AG09319 (cell line): ENCODE measurements at regions not wholly inside any gene's neighbourhood (a gene's known extent, or its start where the extent isn't known, plus 50 kb on each side); places are given as distances from the start of the nearest gene placed in this dataset.
"Not testable (repeated sequence)": the region's sequence is repeated elsewhere in the genome, so short reads cannot be mapped to it uniquely, and the experiment has no call there.

Experiments used
- DNase-seq: peaks from one replicate; pipeline ENCODE4 v3.0.0-alpha.2; 2010; ENCODE audit warnings: low read depth; ENCODE audit errors: extremely low read depth
- TF ChIP-seq, protein P1 (sequence below): IDR thresholded peaks from 2 replicates; pipeline ENCODE4 v1.5.1; 2011; ENCODE audit warnings: low read depth, mild to moderate bottlenecking, inconsistent platforms, low read length, moderate library complexity

DNA sequence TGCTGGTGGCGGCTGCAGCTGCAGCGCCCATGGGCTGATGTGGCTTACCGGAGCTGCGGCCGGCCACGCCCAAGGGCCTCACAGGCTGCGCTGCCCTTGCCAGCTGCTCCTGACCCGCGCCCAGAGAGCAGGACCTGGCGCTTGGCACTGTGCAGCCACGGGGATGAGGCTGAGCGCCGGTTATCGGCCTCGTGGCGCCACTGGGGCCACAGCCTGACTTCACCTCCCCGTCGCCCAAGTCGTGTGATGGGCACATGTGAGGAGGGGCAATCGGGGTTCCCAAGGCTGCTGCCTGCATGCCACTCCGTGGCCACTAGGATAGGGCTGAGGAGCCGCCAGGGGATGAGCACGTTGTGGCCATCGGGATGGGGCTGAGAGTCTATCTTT, 77.2 kb upstream of the PABPC3 start:
- TF ChIP-seq, protein P1, sequence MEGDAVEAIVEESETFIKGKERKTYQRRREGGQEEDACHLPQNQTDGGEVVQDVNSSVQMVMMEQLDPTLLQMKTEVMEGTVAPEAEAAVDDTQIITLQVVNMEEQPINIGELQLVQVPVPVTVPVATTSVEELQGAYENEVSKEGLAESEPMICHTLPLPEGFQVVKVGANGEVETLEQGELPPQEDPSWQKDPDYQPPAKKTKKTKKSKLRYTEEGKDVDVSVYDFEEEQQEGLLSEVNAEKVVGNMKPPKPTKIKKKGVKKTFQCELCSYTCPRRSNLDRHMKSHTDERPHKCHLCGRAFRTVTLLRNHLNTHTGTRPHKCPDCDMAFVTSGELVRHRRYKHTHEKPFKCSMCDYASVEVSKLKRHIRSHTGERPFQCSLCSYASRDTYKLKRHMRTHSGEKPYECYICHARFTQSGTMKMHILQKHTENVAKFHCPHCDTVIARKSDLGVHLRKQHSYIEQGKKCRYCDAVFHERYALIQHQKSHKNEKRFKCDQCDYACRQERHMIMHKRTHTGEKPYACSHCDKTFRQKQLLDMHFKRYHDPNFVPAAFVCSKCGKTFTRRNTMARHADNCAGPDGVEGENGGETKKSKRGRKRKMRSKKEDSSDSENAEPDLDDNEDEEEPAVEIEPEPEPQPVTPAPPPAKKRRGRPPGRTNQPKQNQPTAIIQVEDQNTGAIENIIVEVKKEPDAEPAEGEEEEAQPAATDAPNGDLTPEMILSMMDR, result no peak

GRCh38 chr13:25019741-25020140, 76.2 kb upstream of the PABPC3 start:
- DNase-seq, result not testable (repeated sequence)

More for the DNA sequence above, 77.2 kb upstream of the PABPC3 start:
- DNase-seq, result no peak

GRCh38 chr13:25024175-25024574, 71.8 kb upstream of the PABPC3 start:
- TF ChIP-seq, protein P1, result no peak
- no peak for DNase-seq

- TF ChIP-seq, protein P1, result no peak
- DNase-seq, result no peak
Measured at GRCh38 chr13:25032160-25032559, 63.8 kb upstream of the PABPC3 start.

GRCh38 chr13:25034173-25034572, 61.8 kb upstream of the PABPC3 start:
- TF ChIP-seq, protein P1, result no peak
- no peak for DNase-seq

DNA sequence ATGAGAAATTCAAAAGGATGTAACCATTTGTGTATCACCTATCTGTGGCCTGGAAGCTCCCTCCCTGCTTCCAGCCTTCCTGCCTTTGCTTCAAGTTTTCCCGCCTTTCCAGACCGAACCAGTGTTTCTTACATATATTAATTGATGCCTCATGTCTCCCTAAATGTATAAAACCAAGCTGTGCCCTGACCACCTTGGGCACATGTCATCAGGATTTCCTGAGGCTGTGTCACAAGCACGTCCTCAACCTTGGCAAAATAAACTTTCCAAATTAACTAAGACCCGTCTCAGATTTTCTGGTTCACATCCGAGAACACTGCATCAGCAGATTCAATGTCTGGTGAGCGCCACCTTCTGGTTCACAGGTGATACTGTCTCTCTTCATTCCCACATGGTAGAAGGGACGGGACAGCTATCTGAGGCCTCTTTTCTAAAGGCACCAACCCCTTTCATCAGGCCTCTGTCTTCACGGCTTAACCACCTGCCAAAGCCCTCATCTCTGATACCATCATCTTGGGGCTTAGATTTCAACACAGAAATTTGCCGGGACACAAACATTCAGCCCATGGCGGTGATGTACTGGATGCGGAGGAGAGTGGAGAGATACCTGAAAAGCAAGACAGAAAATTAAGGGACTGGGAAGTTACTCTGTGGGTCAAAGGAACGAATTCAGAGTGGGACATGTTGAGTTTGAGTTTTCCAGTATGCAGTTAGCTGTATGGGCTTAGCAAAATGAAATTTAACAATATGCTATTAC, 58.7 kb upstream of the PABPC3 start:
- DNase-seq, result peak; percentile 38
- TF ChIP-seq, protein P1, result peak; percentile 80

- no peak for DNase-seq
- TF ChIP-seq, protein P1, result no peak
Measured at GRCh38 chr13:25042151-25042865, 53.6 kb upstream of the PABPC3 start.
